Pancreas (tissue), 10 donors: ENCODE measurements at regions not wholly inside any gene's neighbourhood (a gene's known extent, or its start where the extent isn't known, plus 50 kb on each side); places are given as distances from the start of the nearest gene placed in this dataset.

Experiments used
- ATAC-seq, 4 donors: fragments of 200-7000 bp; cut with Tn5 transposase; one replicate each; pipeline versions ENCODE4 v1.8.0 to v1.9.1; 2020; ENCODE audit warnings: mild to moderate bottlenecking in 4 of 4, moderate library complexity in 4 of 4
- DNase-seq, 6 donors: peaks; one replicate each; pipeline ENCODE4 v3.0.0-alpha.2; 2020
- FAIRE-seq: peaks from 2 replicates; lab custom pipeline; 2012; peaks lifted over from hg19 to GRCh38; lab: Jason Lieb, UNC
- H3K27ac ChIP-seq, 4 donors: fragments of 200-600 bp; sonication (generic); 1 replicate in 3 of 4; 2 replicates in 1 of 4; pipeline versions ENCODE4 v1.5.0 to v1.8.0; 2020
- H3K27me3 ChIP-seq, 4 donors: fragments of 200-600 bp; one replicate each; pipeline ENCODE4 v1.8.0; 2021
- H3K36me3 ChIP-seq, 3 donors: fragments of 200-600 bp; sonication (generic) in 1 of 3; one replicate each; pipeline versions ENCODE4 v1.5.0 to v1.8.0; 2020 to 2021
- H3K4me1 ChIP-seq, 3 donors: fragments of 200-600 bp; one replicate each; pipeline ENCODE4 v1.8.0; 2021
- H3K4me3 ChIP-seq, 4 donors: fragments of 200-600 bp; sonication (generic) in 2 of 4; one replicate each; pipeline versions ENCODE4 v1.5.0 to v1.8.0; 2020 to 2021
- H3K9me3 ChIP-seq, 4 donors: fragments of 200-600 bp; one replicate each; pipeline ENCODE4 v1.8.0; 2021
- WGBS, 2 donors: extraction: QIAGEN DNeasy Blood & Tissue Kit; methylation state at CpG; one replicate each; pipeline ENCODE4 v1.1.7; 2013; 5-methylcytosine and 5-hydroxymethylcytosine counted together
- intact Hi-C, 3 donors: fragments of 100-400 bp; cut with DNase I; formaldehyde crosslinking; loops; one replicate each; pipeline versions ENCODE4 v1.11.1 to v1.14.2; 2022
- TF ChIP-seq, protein P1 (sequence below), 4 donors: fragments of 200-600 bp; sonication (generic) in 3 of 4; IDR thresholded peaks; one replicate each; pipeline versions ENCODE4 v1.5.0 to v1.8.0; 2021; ENCODE audit warnings: antibody characterized with exemption in 4 of 4
- donor health status: healthy with polysubstance abuse.
- donor health status: DM: no; HTN: no; CAD: no; lungs with moderate emphysema.
- donor health status: DM: no; HTN: no; CAD: no.
- donor health status: control.
- donor health status: control.
- donor health status: Bipolar disorder and iron deficiency.
- donor health status: DM: yes; HTN: yes; CAD: no.
- donor health status: DM: no; HTN: no; CAD: no.
- donor health status: DM: no; HTN: no; CAD: no.
- donor health status: DM: yes; HTN: yes; CAD: no.

DNA sequence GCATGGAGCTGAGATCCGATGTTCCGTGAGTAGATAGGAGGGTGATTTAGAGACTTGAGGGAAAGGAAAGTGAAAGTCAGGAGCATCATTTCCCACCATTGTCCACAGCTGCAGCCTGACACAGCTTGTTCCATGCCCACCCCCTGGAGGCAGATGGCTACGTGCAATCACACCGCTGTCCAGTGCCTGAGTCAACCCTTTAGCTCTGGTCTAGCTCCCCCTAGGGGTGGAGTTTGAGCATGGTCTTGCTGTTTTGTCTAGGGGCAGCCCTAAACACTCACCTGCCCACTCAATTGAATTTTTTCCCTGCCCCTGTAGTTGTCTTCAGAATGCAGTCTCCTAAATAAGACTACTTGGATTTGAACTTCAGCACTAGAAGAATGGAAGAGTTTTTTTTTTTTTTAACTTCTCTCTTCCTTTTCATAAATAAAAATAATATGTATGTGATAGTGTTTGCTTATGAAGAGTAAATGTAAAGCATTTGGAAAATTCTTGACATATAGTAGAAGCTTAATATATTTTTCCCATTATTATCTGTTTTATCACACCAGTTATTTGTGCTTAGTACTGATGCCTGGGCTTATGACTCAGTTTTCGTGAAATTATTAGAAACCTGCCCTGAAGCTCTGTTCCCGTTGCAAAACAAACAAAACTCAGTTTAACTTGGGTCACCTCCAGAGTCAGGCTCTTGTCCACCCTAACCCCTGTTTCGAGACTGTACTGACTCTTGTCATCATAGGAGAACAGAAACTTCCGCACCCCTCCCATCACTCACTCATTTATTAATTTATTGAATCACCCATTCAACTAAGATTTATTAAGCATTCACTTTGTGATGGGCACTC, 814.8 kb downstream of the MAFB start:
- ATAC-seq, result peak; percentile 46 to 91 (median 86)
- Histone ChIP-seq H3K36me3 (no peaks in the 10 kb centered on the region), H3K4me1 (no peaks in the 10 kb centered on the region), H3K9me3 (no peaks in the 10 kb centered on the region), H3K27ac (no peak overlapping the region), H3K4me3 (no peak overlapping the region), H3K27me3 (peaks cover 0 to 2% (median 0%) of the 10 kb centered on the region in 4 donors)
- TF ChIP-seq, protein P1, sequence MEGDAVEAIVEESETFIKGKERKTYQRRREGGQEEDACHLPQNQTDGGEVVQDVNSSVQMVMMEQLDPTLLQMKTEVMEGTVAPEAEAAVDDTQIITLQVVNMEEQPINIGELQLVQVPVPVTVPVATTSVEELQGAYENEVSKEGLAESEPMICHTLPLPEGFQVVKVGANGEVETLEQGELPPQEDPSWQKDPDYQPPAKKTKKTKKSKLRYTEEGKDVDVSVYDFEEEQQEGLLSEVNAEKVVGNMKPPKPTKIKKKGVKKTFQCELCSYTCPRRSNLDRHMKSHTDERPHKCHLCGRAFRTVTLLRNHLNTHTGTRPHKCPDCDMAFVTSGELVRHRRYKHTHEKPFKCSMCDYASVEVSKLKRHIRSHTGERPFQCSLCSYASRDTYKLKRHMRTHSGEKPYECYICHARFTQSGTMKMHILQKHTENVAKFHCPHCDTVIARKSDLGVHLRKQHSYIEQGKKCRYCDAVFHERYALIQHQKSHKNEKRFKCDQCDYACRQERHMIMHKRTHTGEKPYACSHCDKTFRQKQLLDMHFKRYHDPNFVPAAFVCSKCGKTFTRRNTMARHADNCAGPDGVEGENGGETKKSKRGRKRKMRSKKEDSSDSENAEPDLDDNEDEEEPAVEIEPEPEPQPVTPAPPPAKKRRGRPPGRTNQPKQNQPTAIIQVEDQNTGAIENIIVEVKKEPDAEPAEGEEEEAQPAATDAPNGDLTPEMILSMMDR (IDR thresholded peaks at IDR 0.05), result peak; percentile 37 to 57 (median 49)
- 40% methylated on average over 8 of the region's 8 CpGs for WGBS, 2 donors
- intact Hi-C loops, result no loop called here
- DNase-seq, result peak; percentile 38 to 63 (median 54)
- no peak for FAIRE-seq

DNA sequence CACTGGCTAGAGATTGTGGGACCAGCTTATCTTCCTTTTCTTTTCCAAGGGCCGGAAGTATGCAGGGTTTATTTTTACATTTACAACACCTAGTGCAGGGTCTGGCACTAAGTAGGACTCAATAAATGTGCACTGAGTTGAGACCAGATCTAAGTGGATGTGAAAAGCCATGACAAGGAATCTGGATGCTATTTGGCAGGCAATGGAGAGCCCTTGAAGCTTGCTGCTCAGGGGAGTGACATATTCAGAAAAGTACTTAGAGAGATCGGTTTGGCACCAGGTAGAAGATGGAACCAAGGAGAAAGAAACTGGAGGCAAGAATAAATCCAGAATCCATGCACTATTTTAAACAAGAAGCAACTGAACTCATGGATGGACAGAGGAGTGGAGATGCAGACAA, 815.8 kb downstream of the MAFB start:
- intact Hi-C loops, result no loop called here
- TF ChIP-seq, protein P1 (IDR thresholded peaks at IDR 0.05), result no peak
- WGBS, 2 donors, result 57 to 65% methylated on average over 2 of the region's 2 CpGs
- H3K9me3 ChIP-seq, result no peaks in the 10 kb centered on the region
- DNase-seq (no peak), FAIRE-seq (no peak), ATAC-seq (no peak)
- peaks cover 0 to 2% (median 0%) of the 10 kb centered on the region in 4 donors for H3K27me3 ChIP-seq
- no peaks in the 10 kb centered on the region for H3K4me1 ChIP-seq
- H3K4me3 ChIP-seq, result no peak overlapping the region
- H3K36me3 ChIP-seq, result no peaks in the 10 kb centered on the region
- no peak overlapping the region for H3K27ac ChIP-seq

DNA sequence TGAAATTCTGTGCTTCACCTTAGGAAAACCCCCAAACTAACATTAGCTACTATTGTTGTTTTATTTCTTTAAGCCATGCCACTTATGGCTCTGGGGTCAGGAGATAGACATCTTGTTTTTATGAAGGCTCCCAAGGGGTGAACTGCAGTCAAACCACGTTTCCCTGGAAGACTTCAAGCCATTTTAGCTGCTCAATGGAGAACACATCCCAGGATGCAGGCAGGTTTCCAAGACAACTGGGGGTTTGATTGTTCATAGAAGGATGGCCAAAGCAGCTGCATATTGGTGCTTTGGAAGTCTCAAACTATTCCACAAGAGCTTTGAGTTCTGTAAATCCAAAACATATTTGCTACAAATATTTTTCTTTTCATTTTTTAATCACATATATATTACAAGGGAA, 818.0 kb downstream of the MAFB start:
- WGBS, 2 donors, result 19 to 25% methylated on average over 1 of the region's 1 CpG
- ATAC-seq (no peak), DNase-seq (no peak), FAIRE-seq (no peak)
- Histone ChIP-seq H3K9me3 (no peaks in the 10 kb centered on the region), H3K4me1 (no peaks in the 10 kb centered on the region), H3K27me3 (peaks cover 0 to 2% (median 0%) of the 10 kb centered on the region in 4 donors), H3K36me3 (no peaks in the 10 kb centered on the region), H3K4me3 (no peak overlapping the region), H3K27ac (no peak overlapping the region)
- TF ChIP-seq, protein P1 (IDR thresholded peaks at IDR 0.05), result no peak
- intact Hi-C loops, result no loop called here

DNA sequence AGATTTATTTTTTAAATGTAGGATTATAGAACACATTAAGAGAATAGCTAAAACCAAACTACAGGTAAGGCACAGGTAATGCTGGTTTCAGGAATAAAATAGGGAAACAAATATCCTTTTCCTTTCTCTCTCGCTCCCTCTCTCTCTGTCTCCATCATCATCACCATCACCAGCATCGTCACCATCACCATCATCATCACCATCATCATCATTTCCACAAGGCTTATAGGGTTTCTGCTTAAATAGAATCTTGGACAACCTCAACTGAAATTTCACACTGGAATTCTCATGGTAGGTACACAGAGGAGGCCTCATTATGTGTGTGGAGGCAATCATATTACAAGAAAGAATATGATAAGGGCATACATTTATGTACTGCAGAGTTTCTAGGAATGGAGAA, 823.6 kb downstream of the MAFB start:
- Histone ChIP-seq H3K27ac (no peak overlapping the region), H3K4me3 (no peak overlapping the region), H3K27me3 (no peaks in the 10 kb centered on the region), H3K36me3 (no peaks in the 10 kb centered on the region), H3K9me3 (no peaks in the 10 kb centered on the region), H3K4me1 (no peaks in the 10 kb centered on the region)
- 75 to 88% methylated on average over 2 of the region's 2 CpGs for WGBS, 2 donors
- DNase-seq, result no peak
- TF ChIP-seq, protein P1 (IDR thresholded peaks at IDR 0.05), result no peak
- no peak for FAIRE-seq
- intact Hi-C loops, result no loop called here
- no peak for ATAC-seq

DNA sequence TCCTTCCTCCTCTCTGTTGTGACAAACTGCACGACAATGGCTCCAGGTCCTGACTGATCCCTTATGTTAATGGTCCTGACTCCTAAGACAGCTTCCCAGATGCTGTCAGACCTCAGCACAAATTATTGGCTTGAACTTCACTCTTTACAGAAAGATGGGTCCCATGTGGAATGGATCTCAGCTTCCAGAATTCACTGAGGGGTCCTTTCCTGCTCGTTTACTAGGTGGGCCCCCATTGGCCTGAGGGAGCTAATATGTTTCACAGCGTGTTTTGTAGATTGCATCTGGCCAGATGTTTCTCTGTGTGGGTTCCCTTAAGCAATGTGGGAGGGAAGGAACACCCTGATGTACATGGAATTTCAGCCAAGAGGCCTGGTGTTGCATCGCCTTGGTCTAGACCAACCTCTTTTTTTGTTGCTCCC, 826.6 kb downstream of the MAFB start:
- TF ChIP-seq, protein P1 (IDR thresholded peaks at IDR 0.05), result no peak
- Histone ChIP-seq H3K4me1 (peaks cover 0 to 4% (median 0%) of the 10 kb centered on the region in 3 donors), H3K27me3 (no peaks in the 10 kb centered on the region), H3K36me3 (no peaks in the 10 kb centered on the region), H3K4me3 (no peak overlapping the region), H3K27ac (no peak overlapping the region), H3K9me3 (no peaks in the 10 kb centered on the region)
- intact Hi-C loops, result no loop called here
- 52 to 65% methylated on average over 4 of the region's 4 CpGs for WGBS, 2 donors
- no peak for DNase-seq
- ATAC-seq, result no peak
- FAIRE-seq, result no peak
